H1 (cell line): ENCODE measurements at regions not wholly inside any gene's neighbourhood (a gene's known extent, or its start where the extent isn't known, plus 50 kb on each side); places are given as distances from the start of the nearest gene placed in this dataset.

Experiments
- ATF3 ChIP-seq: IDR thresholded peaks from 2 replicates; pipeline ENCODE4 v1.6.1; 2011; ENCODE audit warnings: low read depth, mild to moderate bottlenecking, low read length; ENCODE audit not compliant: insufficient read depth
- BCL11A ChIP-seq, 2 experiments: IDR thresholded peaks; one replicate each; pipeline ENCODE4 v1.6.1; 2011; ENCODE audit warnings: low read depth in 2 of 2, low read length in 2 of 2, mild to moderate bottlenecking in 2 of 2
- CEBPB ChIP-seq: IDR thresholded peaks from 2 replicates; pipeline ENCODE4 v1.6.1; 2012; ENCODE audit warnings: low read depth, low read length
- CTBP2 ChIP-seq: IDR thresholded peaks from 2 replicates; pipeline ENCODE4 v1.7.0; 2011; ENCODE audit warnings: borderline replicate concordance, mild to moderate bottlenecking, moderate library complexity, mixed read lengths, low read length; ENCODE audit not compliant: insufficient read depth, insufficient read length
- HDAC6 ChIP-seq: IDR thresholded peaks from one replicate; pipeline ENCODE4 v1.7.1; 2012; ENCODE audit warnings: low read depth, mild to moderate bottlenecking, inconsistent platforms, low read length, moderate library complexity
- KDM4A ChIP-seq: IDR thresholded peaks from one replicate; pipeline ENCODE4 v1.7.1; 2012; ENCODE audit warnings: low read depth, mild to moderate bottlenecking, moderate library complexity, low read length, inconsistent platforms; ENCODE audit not compliant: severe bottlenecking
- SAP30 ChIP-seq: fragments of 300-600 bp; sonication (generic); IDR thresholded peaks from 2 replicates; pipeline ENCODE4 v1.7.1; 2012; ENCODE audit warnings: low read length, moderate library complexity, mild to moderate bottlenecking, inconsistent platforms; ENCODE audit not compliant: insufficient read depth, insufficient replicate concordance
- SIX5 ChIP-seq: IDR thresholded peaks from 2 replicates; pipeline ENCODE4 v1.6.1; 2011; ENCODE audit warnings: mild to moderate bottlenecking, low read depth, low read length
- SP4 ChIP-seq: IDR thresholded peaks from 2 replicates; pipeline ENCODE4 v1.6.1; 2012; ENCODE audit warnings: low read length, inconsistent platforms
- TF ChIP-seq, protein P1 (sequence below): IDR thresholded peaks from 2 replicates; pipeline ENCODE4 v1.6.1; 2011; ENCODE audit warnings: low read length, improper control_type of control experiment
- TF ChIP-seq, protein P2 (sequence below): IDR thresholded peaks from 2 replicates; pipeline ENCODE4 v1.6.1; 2012; ENCODE audit warnings: inconsistent platforms
- TF ChIP-seq, protein P3 (sequence below), 3 experiments: IDR thresholded peaks; 1 replicate in 2 of 3; 2 replicates in 1 of 3; pipeline versions ENCODE4 v1.5.1 to v1.6.1; 2011; ENCODE audit warnings: low read length in 3 of 3, mild to moderate bottlenecking in 3 of 3, inconsistent platforms in 2 of 3, low read depth in 1 of 3, moderate library complexity in 1 of 3; ENCODE audit not compliant: insufficient read depth in 1 of 3; ENCODE audit errors: control extremely low read depth in 1 of 3

- TF ChIP-seq ATF3 (no peak), SIX5 (no peak), HDAC6 (no peak), CEBPB (no peak), CTBP2 (no peak), SAP30 (no peak), BCL11A (IDR thresholded peaks at IDR 0.05; ENCODE audit: low read depth in 2 of 2, low read length in 2 of 2) (no peak), KDM4A (peak; percentile 38), SP4 (no peak)
- TF ChIP-seq, protein P1, sequence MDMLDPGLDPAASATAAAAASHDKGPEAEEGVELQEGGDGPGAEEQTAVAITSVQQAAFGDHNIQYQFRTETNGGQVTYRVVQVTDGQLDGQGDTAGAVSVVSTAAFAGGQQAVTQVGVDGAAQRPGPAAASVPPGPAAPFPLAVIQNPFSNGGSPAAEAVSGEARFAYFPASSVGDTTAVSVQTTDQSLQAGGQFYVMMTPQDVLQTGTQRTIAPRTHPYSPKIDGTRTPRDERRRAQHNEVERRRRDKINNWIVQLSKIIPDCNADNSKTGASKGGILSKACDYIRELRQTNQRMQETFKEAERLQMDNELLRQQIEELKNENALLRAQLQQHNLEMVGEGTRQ: no peak
- TF ChIP-seq, protein P2, sequence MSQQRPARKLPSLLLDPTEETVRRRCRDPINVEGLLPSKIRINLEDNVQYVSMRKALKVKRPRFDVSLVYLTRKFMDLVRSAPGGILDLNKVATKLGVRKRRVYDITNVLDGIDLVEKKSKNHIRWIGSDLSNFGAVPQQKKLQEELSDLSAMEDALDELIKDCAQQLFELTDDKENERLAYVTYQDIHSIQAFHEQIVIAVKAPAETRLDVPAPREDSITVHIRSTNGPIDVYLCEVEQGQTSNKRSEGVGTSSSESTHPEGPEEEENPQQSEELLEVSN: peak; percentile 97
- TF ChIP-seq, protein P3, sequence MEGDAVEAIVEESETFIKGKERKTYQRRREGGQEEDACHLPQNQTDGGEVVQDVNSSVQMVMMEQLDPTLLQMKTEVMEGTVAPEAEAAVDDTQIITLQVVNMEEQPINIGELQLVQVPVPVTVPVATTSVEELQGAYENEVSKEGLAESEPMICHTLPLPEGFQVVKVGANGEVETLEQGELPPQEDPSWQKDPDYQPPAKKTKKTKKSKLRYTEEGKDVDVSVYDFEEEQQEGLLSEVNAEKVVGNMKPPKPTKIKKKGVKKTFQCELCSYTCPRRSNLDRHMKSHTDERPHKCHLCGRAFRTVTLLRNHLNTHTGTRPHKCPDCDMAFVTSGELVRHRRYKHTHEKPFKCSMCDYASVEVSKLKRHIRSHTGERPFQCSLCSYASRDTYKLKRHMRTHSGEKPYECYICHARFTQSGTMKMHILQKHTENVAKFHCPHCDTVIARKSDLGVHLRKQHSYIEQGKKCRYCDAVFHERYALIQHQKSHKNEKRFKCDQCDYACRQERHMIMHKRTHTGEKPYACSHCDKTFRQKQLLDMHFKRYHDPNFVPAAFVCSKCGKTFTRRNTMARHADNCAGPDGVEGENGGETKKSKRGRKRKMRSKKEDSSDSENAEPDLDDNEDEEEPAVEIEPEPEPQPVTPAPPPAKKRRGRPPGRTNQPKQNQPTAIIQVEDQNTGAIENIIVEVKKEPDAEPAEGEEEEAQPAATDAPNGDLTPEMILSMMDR (IDR thresholded peaks at IDR 0.05; ENCODE audit: control extremely low read depth in 1 of 3, insufficient read depth in 1 of 3, low read depth in 1 of 3, low read length in 3 of 3): peak; percentile 74 to 81 (median 80)
These were observed 75.6 kb upstream of the PRSS3 start (continued) for GRCh38 chr9:33719581-33720374.
